ENCODE measurements at regions not wholly inside any gene's neighbourhood (a gene's known extent, or its start where the extent isn't known, plus 50 kb on each side); places are given as distances from the start of the nearest gene placed in this dataset.

- H2BK12ac ChIP-seq (ENCODE audit: low read length) = no peak overlapping the region
- no CpG with 5 or more reads among the region's 2 CpGs for WGBS (ENCODE audit: extremely low coverage, insufficient coverage, insufficient read length)
- peaks cover 4 to 7% of the 10 kb centered on the region in 2 experiments for H3K4me1 ChIP-seq (ENCODE audit: control insufficient read depth in 1 of 2, insufficient read depth in 2 of 2, low read length in 2 of 2)
Observed at GRCh38 chr9:88796947-88797346, 194.3 kb upstream of the S1PR3 start.

GRCh38 chr9:88798476-88798875, 192.8 kb upstream of the S1PR3 start:
- Histone ChIP-seq H2BK5ac (ENCODE audit: low read depth, low read length, poor library complexity) (no peak overlapping the region), H3K4ac (ENCODE audit: low read depth, low read length) (no peak overlapping the region), H3K27ac (ENCODE audit: low read depth, low read length) (no peak overlapping the region), H4K12ac (ENCODE audit: low read depth, low read length) (no peak overlapping the region), H4K91ac (ENCODE audit: low read depth, low read length) (peak overlapping the region; percentile 49), H3K9me3 (ENCODE audit: insufficient read depth, low read depth, low read length) (no peaks in the 10 kb centered on the region), H2BK12ac (ENCODE audit: low read length) (peak overlapping the region; percentile 75), H2AFZ (ENCODE audit: insufficient read depth, low read length, poor library complexity) (no peak overlapping the region), H3K4me3 (ENCODE audit: low read depth, low read length) (no peak overlapping the region), H3K23ac (ENCODE audit: low read length) (no peak overlapping the region), H3K9ac (ENCODE audit: low read length) (no peak overlapping the region), H3K27me3 (ENCODE audit: insufficient read depth, low read length) (no peaks in the 10 kb centered on the region), H3K79me2 (ENCODE audit: control insufficient read depth, insufficient read depth, low read length, poor library complexity) (no peaks in the 10 kb centered on the region), H3K4me2 (ENCODE audit: low read length) (no peak overlapping the region), H3K36me3 (ENCODE audit: control insufficient read depth in 1 of 2, insufficient read depth in 2 of 2, low read length in 2 of 2) (no peaks in the 10 kb centered on the region), H3K18ac (ENCODE audit: low read length) (no peak overlapping the region), H2AK5ac (ENCODE audit: low read length) (no peak overlapping the region), H3K14ac (ENCODE audit: low read length) (peak overlapping the region; percentile 50), H3K4me1 (ENCODE audit: control insufficient read depth in 1 of 2, insufficient read depth in 2 of 2, low read length in 2 of 2) (peaks cover 4 to 7% of the 10 kb centered on the region in 2 experiments), H4K8ac (ENCODE audit: low read depth, low read length) (peak overlapping the region; percentile 16), H2BK120ac (ENCODE audit: insufficient read depth, low read length, poor library complexity) (no peak overlapping the region), H3K79me1 (ENCODE audit: low read length) (peaks cover 5% of the 10 kb centered on the region)
- no peak for DNase-seq
- no CpG with 5 or more reads among the region's 4 CpGs for WGBS (ENCODE audit: extremely low coverage, insufficient coverage, insufficient read length)

More at GRCh38 chr9:88796947-88797346, 194.3 kb upstream of the S1PR3 start:
- Histone ChIP-seq H3K9ac (ENCODE audit: low read length) (no peak overlapping the region), H3K23ac (ENCODE audit: low read length) (no peak overlapping the region), H2AK5ac (ENCODE audit: low read length) (no peak overlapping the region), H3K9me3 (ENCODE audit: insufficient read depth, low read depth, low read length) (no peaks in the 10 kb centered on the region), H3K14ac (ENCODE audit: low read length) (no peak overlapping the region), H4K8ac (ENCODE audit: low read depth, low read length) (no peak overlapping the region), H4K12ac (ENCODE audit: low read depth, low read length) (no peak overlapping the region), H3K18ac (ENCODE audit: low read length) (no peak overlapping the region), H3K36me3 (ENCODE audit: control insufficient read depth in 1 of 2, insufficient read depth in 2 of 2, low read length in 2 of 2) (no peaks in the 10 kb centered on the region), H3K79me2 (ENCODE audit: control insufficient read depth, insufficient read depth, low read length, poor library complexity) (no peaks in the 10 kb centered on the region), H3K27me3 (ENCODE audit: insufficient read depth, low read length) (no peaks in the 10 kb centered on the region), H3K4me2 (ENCODE audit: low read length) (no peak overlapping the region), H2BK5ac (ENCODE audit: low read depth, low read length, poor library complexity) (no peak overlapping the region), H3K4ac (ENCODE audit: low read depth, low read length) (no peak overlapping the region), H3K4me3 (ENCODE audit: low read depth, low read length) (no peak overlapping the region), H4K91ac (ENCODE audit: low read depth, low read length) (no peak overlapping the region), H3K27ac (ENCODE audit: low read depth, low read length) (no peak overlapping the region), H3K79me1 (ENCODE audit: low read length) (peaks cover 5% of the 10 kb centered on the region), H2AFZ (ENCODE audit: insufficient read depth, low read length, poor library complexity) (no peak overlapping the region), H2BK120ac (ENCODE audit: insufficient read depth, low read length, poor library complexity) (no peak overlapping the region)
- no peak for DNase-seq

GRCh38 chr9:88799541-88800328, 191.5 kb upstream of the S1PR3 start:
- Histone ChIP-seq H3K79me1 (ENCODE audit: low read length) (peaks cover 5% of the 10 kb centered on the region), H3K4me2 (ENCODE audit: low read length) (no peak overlapping the region), H3K79me2 (ENCODE audit: control insufficient read depth, insufficient read depth, low read length, poor library complexity) (no peaks in the 10 kb centered on the region), H2BK12ac (ENCODE audit: low read length) (peak overlapping the region; percentile 45), H3K4me1 (ENCODE audit: control insufficient read depth in 1 of 2, insufficient read depth in 2 of 2, low read length in 2 of 2) (peaks cover 4 to 7% of the 10 kb centered on the region in 2 experiments), H3K23ac (ENCODE audit: low read length) (no peak overlapping the region), H4K91ac (ENCODE audit: low read depth, low read length) (no peak overlapping the region), H3K9ac (ENCODE audit: low read length) (no peak overlapping the region), H3K4ac (ENCODE audit: low read depth, low read length) (no peak overlapping the region), H2AFZ (ENCODE audit: insufficient read depth, low read length, poor library complexity) (no peak overlapping the region), H3K27me3 (ENCODE audit: insufficient read depth, low read length) (no peaks in the 10 kb centered on the region), H2BK5ac (ENCODE audit: low read depth, low read length, poor library complexity) (no peak overlapping the region), H3K9me3 (ENCODE audit: insufficient read depth, low read depth, low read length) (no peaks in the 10 kb centered on the region), H3K14ac (ENCODE audit: low read length) (no peak overlapping the region), H4K12ac (ENCODE audit: low read depth, low read length) (no peak overlapping the region), H3K4me3 (ENCODE audit: low read depth, low read length) (no peak overlapping the region), H4K8ac (ENCODE audit: low read depth, low read length) (no peak overlapping the region), H3K18ac (ENCODE audit: low read length) (peak overlapping the region; percentile 62), H3K36me3 (ENCODE audit: control insufficient read depth in 1 of 2, insufficient read depth in 2 of 2, low read length in 2 of 2) (no peaks in the 10 kb centered on the region), H2BK120ac (ENCODE audit: insufficient read depth, low read length, poor library complexity) (no peak overlapping the region), H3K27ac (ENCODE audit: low read depth, low read length) (no peak overlapping the region), H2AK5ac (ENCODE audit: low read length) (no peak overlapping the region)
- WGBS (ENCODE audit: extremely low coverage, insufficient coverage, insufficient read length) = no CpG with 5 or more reads among the region's 6 CpGs
- DNase-seq = no peak

- no peak overlapping the region for H3K9ac ChIP-seq (ENCODE audit: low read length)
- H3K18ac ChIP-seq (ENCODE audit: low read length) = no peak overlapping the region
- H3K4me3 ChIP-seq (ENCODE audit: low read depth, low read length) = no peak overlapping the region
- no peak overlapping the region for H2BK5ac ChIP-seq (ENCODE audit: low read depth, low read length, poor library complexity)
- no peaks in the 10 kb centered on the region for H3K27me3 ChIP-seq (ENCODE audit: insufficient read depth, low read length)
- no peak overlapping the region for H3K27ac ChIP-seq (ENCODE audit: low read depth, low read length)
- no peak overlapping the region for H3K14ac ChIP-seq (ENCODE audit: low read length)
- peaks cover 5% of the 10 kb centered on the region for H3K79me1 ChIP-seq (ENCODE audit: low read length)
- H2BK12ac ChIP-seq (ENCODE audit: low read length) = no peak overlapping the region
- no peak overlapping the region for H2BK120ac ChIP-seq (ENCODE audit: insufficient read depth, low read length, poor library complexity)
- no peak overlapping the region for H2AK5ac ChIP-seq (ENCODE audit: low read length)
- no peak overlapping the region for H4K12ac ChIP-seq (ENCODE audit: low read depth, low read length)
- H3K4me2 ChIP-seq (ENCODE audit: low read length) = no peak overlapping the region
- H3K36me3 ChIP-seq (ENCODE audit: control insufficient read depth in 1 of 2, insufficient read depth in 2 of 2, low read length in 2 of 2) = no peaks in the 10 kb centered on the region
- no peaks in the 10 kb centered on the region for H3K79me2 ChIP-seq (ENCODE audit: control insufficient read depth, insufficient read depth, low read length, poor library complexity)
- peaks cover 4 to 7% of the 10 kb centered on the region in 2 experiments for H3K4me1 ChIP-seq (ENCODE audit: control insufficient read depth in 1 of 2, insufficient read depth in 2 of 2, low read length in 2 of 2)
- no peak overlapping the region for H2AFZ ChIP-seq (ENCODE audit: insufficient read depth, low read length, poor library complexity)
- no peak overlapping the region for H3K4ac ChIP-seq (ENCODE audit: low read depth, low read length)
- H4K8ac ChIP-seq (ENCODE audit: low read depth, low read length) = no peak overlapping the region
- H3K23ac ChIP-seq (ENCODE audit: low read length) = no peak overlapping the region
- no peak for DNase-seq
- H3K9me3 ChIP-seq (ENCODE audit: insufficient read depth, low read depth, low read length) = no peaks in the 10 kb centered on the region
- WGBS (ENCODE audit: extremely low coverage, insufficient coverage, insufficient read length) = no CpG with 5 or more reads among the region's 3 CpGs
- H4K91ac ChIP-seq (ENCODE audit: low read depth, low read length) = no peak overlapping the region
Observed at GRCh38 chr9:88800329-88800682, 191.0 kb upstream of the S1PR3 start.

Data from trophoblast cell (in vitro differentiated cells and primary cell).